Smooth muscle cell of the brain vasculature (primary cell): ENCODE measurements at regions not wholly inside any gene's neighbourhood (a gene's known extent, or its start where the extent isn't known, plus 50 kb on each side); places are given as distances from the start of the nearest gene placed in this dataset.

Experiments used
- DNase-seq: peaks from one replicate; pipeline ENCODE4 v3.0.0-alpha.2; 2012; ENCODE audit warnings: low read depth, low spot score

- DNase-seq, result no peak
Measured at GRCh38 chr6:19731282-19731681, 105.9 kb upstream of the ID4 start.

DNA sequence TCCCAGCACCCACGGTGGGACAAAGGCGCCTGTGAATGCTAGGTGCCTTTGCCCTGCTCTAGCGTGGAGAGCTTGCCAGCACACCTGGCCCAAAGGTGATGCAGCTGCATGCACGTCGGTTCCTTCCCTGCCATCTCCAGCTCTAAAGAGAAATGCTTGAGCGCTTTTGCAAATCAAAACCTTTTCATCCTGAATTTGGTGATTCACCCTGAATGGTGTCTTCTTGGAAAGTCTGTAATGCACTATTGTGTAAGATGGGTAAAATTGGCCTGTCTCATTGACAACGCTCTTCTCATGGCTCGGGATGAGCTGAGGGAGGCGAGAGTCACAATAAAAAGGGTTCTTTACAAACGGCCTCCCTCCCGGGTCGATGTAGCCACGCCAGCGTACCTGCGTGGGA is 103.1 kb upstream of the ID4 start:
- no peak for DNase-seq

DNA sequence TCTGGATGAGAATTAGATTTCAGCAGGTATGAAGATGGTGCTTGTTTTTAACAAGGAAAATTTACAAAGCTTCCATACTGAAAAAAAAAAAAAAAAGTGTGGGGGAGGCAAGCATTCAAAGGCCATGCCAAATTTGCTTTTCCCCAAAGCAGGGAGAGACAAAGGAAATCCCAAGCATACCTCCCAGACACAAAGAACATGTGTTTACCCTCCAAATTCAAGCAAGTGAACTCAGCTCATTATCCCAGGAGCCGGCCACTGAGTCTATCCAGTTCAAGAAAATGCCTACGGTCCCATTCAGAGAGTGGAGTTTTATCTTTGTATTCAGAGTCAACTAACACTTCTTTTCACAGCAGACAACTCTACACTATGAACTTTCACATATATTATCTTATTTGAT is 102.7 kb upstream of the ID4 start:
- no peak for DNase-seq

DNA sequence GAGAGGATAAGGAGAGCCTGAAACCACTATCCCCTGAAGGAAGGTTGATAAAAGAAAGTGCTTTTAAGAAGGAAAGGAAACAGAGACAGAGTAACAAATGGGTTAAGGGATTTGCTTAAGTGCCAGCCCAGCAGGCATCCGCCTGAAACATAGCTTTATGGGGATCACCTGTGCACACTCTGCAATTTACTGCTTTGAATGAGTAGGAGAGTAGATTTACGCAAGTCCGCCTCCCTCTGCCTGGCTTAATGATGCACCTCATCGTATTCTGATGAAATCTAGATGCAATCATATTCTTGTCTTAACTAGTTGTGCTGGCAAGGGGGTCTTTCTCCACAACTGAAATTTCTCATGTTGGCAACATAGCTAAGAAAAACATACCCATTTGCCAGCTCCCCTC is 101.1 kb upstream of the ID4 start:
- DNase-seq, result no peak

- no peak for DNase-seq
Measured at GRCh38 chr6:19738010-19738409, 99.2 kb upstream of the ID4 start.

GRCh38 chr6:19749722-19750121 is 87.4 kb upstream of the ID4 start:
- no peak for DNase-seq

DNA sequence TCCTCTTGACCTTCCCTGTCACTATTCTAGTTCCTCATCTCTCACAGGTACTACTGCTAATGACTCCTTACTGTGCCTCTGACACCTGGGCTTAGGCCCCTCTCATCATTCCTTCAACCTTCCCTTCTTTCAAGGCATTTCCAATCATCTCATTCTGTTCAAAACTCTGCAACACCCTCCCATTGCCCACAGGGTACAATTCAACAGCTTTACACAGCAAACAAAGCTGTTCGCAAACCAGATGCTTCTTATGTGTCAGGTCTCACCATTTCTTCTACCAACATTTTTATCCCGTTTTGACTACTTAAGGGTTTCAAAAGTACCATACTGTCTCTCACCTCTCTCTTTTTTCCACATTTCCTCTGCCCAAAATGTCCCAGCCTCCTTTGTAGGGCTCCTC is 84.4 kb upstream of the ID4 start:
- no peak for DNase-seq

DNA sequence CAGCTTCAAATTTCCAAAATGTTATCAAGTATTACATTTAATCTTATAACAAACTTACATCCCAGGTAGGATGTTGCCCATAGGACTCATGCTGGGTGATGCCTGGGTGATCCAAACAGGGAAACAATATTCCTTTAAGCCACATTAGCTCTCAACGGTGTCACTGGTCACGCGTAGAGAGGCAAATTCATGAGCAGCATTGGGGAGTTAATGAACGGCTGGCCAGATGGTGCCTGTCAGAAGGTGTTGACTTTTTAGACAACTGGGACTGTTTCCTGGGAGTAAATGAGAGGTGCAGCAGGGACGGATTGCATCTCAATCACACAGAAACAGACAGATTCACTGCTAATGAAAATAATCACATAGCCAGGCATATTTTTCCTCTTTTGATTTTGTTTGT is 83.3 kb upstream of the ID4 start:
- no peak for DNase-seq

DNA sequence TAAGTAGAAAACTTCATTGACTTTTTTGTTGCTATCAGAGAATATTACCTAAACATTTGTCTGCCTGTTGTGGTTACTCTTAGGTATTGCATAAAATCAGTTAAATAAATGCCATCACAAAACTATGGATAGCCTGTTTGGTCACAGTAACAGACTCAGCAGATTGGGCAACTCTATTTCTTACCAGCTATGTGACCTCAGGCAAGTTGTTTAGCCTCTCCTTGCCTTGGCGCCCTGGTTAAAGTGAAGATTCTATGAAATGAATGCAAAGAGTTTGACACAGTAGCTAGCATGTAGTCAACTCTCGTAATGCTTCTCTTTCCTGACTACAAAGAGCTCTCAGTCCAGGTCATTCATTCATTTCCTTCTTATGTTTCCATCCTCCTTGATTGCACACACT is 82.5 kb upstream of the ID4 start:
- DNase-seq, result no peak

- no peak for DNase-seq
Measured at GRCh38 chr6:19755181-19755580, 82.0 kb upstream of the ID4 start.

DNA sequence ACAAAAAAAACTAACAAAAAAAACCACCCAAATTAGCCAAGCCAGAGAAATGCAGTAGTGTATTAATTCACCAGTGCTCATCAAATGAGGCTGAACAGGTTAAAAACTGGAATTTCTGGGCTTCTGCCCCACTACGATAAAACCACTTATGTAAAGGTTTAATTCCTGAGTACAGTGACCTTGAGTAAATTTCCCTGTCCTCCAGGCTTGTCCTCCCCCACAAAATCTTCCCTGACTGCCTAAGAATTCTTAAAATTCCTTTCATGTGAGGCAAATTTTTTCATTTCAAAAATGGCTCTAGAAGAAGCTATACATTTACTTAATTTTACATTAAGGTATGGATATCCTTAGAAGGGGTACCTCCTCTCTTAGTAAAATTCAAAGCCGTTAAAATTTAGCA is 80.1 kb upstream of the ID4 start:
- no peak for DNase-seq

GRCh38 chr6:19759117-19759880 is 77.9 kb upstream of the ID4 start:
- no peak for DNase-seq

DNA sequence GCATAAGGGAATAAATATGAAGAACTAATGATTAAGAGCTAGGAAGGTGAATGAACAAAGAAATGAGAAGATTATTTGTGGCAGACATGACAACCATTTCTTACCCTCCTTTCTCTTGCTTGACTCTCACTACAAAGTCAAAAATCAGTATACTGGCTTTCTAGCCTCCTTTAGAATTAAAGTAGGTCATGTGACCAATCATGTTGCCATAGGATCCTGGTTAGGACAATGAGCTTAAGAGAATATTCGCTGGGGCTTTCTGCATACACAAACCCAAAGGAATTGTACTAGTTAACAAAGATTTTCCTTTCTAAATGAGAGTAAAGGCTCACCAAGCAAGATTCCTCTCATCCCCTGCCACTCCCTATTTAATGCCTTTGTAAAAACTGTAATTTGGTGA is 76.0 kb upstream of the ID4 start:
- no peak for DNase-seq

DNA sequence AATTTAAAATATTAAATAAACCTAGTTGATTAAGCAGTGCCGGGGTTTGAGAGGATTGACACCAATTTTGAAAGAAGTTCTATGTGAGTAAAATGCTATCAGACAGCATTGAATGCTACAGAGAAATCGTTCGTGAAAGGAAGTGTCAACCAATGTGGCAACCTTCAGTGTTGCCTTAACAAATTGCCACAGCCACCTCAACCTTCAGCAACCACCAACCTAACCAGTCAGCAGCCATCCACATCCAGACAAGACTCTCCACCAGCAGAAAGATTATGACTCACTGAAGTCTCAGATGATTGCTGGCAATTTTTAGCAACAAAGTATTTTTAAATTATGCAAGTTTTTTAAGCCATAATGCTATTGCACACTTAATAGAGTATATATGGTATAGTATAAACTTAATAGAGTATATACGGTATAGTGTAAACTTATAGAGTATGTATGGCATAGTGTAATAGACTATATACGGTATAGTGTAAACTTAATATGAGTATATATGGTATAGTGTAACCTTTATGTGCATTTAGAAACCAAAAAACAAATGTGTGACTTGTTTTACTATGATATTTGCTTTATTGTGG is 65.3 kb upstream of the ID4 start:
- DNase-seq, result no peak

GRCh38 chr6:19772891-19773290 is 64.3 kb upstream of the ID4 start:
- no peak for DNase-seq

DNA sequence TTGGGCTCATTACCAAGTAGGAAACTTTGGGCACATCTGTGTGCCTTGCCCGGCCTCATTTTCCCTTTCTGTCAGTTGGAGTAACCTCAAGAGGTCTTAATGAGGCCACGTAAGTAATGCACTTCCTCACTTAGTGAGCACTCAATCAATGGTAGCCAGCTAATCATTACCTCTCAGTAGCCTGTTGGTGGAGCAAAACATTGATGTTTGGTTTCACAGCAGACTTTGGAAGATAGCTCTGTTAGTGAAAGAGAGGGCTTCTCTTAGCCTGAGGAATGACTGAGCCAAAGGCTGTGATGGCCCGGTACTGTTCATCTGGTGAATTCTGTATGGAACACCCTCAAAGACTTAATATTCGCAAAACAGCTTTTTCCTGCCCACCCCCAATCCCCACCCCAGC is 55.9 kb upstream of the ID4 start:
- DNase-seq, result no peak

DNA sequence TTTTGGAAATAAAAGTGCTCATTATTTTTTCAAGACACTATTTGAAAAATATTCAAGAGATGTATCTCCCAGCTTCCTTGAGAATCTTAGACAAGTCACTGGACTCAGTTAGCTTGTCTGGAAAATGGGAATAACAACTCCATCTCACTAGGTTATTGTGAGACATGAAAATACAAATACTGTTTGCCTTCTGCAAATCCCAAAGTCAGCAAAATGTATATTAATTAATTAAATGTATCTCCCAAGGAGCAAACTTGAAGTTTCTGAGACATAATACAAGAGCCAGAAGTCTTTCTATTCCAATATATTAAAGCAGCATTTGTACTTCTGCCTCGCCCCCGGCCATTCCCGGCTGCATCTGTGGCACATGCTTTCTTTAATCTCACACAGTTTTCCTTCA is 54.6 kb upstream of the ID4 start:
- no peak for DNase-seq
